ENCODE measurements at regions not wholly inside any gene's neighbourhood (a gene's known extent, or its start where the extent isn't known, plus 50 kb on each side); places are given as distances from the start of the nearest gene placed in this dataset.

GRCh38 chr22:46027211-46028105 is 50.5 kb upstream of the WNT7B start:
- TF ChIP-seq CTCF (IDR thresholded peaks at IDR 0.05) (peak in 2 of 7 experiments; percentile 8 to 34), POLR2AphosphoS5 (IDR thresholded peaks at IDR 0.05) (peak; percentile 17 to 65 (median 22)), EP300 (IDR thresholded peaks at IDR 0.05) (no peak), POLR2A (IDR thresholded peaks at IDR 0.05) (no peak)

Data from stomach (tissue), 4 donors.